Hepatocyte (in vitro differentiated cells): ENCODE measurements at regions not wholly inside any gene's neighbourhood (a gene's known extent, or its start where the extent isn't known, plus 50 kb on each side); places are given as distances from the start of the nearest gene placed in this dataset.

Source experiments
- DNase-seq: peaks from one replicate; pipeline ENCODE4 v3.0.0-alpha.2; 2016; ENCODE audit warnings: low spot score
- H2AFZ ChIP-seq: fragments of 200-600 bp; sonication (generic); 2 replicates; pipeline ENCODE4 v1.6.0; 2016; ENCODE audit warnings: antibody characterized with exemption, mild to moderate bottlenecking
- H3K27ac ChIP-seq: fragments of 200-600 bp; sonication (generic); 2 replicates; pipeline ENCODE4 v1.5.1; 2016; ENCODE audit warnings: mild to moderate bottlenecking
- H3K27me3 ChIP-seq: fragments of 200-600 bp; sonication (generic); 2 replicates; pipeline ENCODE4 v1.6.1; 2016
- H3K36me3 ChIP-seq: fragments of 200-600 bp; sonication (generic); replicated peaks from 2 replicates; pipeline ENCODE4 v1.5.1; 2016; ENCODE audit warnings: low read depth; ENCODE audit not compliant: insufficient read depth
- H3K4me1 ChIP-seq: fragments of 200-600 bp; sonication (generic); 2 replicates; pipeline ENCODE4 v1.5.1; 2016; ENCODE audit warnings: mild to moderate bottlenecking, moderate library complexity; ENCODE audit not compliant: insufficient read depth
- H3K4me2 ChIP-seq: fragments of 200-600 bp; sonication (generic); 2 replicates; pipeline ENCODE4 v1.6.0; 2016
- H3K4me3 ChIP-seq: fragments of 200-600 bp; sonication (generic); 2 replicates; pipeline ENCODE4 v1.5.1; 2016; ENCODE audit warnings: mild to moderate bottlenecking
- H3K79me2 ChIP-seq: fragments of 200-600 bp; sonication (generic); 2 replicates; pipeline ENCODE4 v1.6.0; 2017; ENCODE audit warnings: mild to moderate bottlenecking
- H3K9me2 ChIP-seq: fragments of 200-600 bp; sonication (generic); replicated peaks from 2 replicates; pipeline ENCODE4 v1.6.0; 2017; ENCODE audit warnings: mild to moderate bottlenecking; ENCODE audit not compliant: insufficient read depth
- H3K9me3 ChIP-seq: fragments of 200-600 bp; sonication (generic); 2 replicates; pipeline ENCODE4 v1.5.1; 2016; ENCODE audit warnings: low read depth, mild to moderate bottlenecking
- H4K20me1 ChIP-seq: fragments of 200-600 bp; sonication (generic); 2 replicates; pipeline ENCODE4 v1.6.0; 2016; ENCODE audit warnings: mild to moderate bottlenecking; ENCODE audit not compliant: insufficient read depth, poor library complexity, severe bottlenecking
- EZH2 ChIP-seq: fragments of 200-600 bp; sonication (generic); IDR thresholded peaks from 2 replicates; pipeline ENCODE4 v1.6.1; 2016; ENCODE audit warnings: antibody characterized with exemption, mild to moderate bottlenecking, borderline replicate concordance
- EZH2phosphoT487 ChIP-seq: fragments of 200-600 bp; sonication (generic); IDR thresholded peaks from one replicate; pipeline ENCODE4 v1.6.1; 2018; ENCODE audit warnings: antibody characterized with exemption, mild to moderate bottlenecking, low read depth, moderate library complexity; ENCODE audit not compliant: unreplicated experiment, severe bottlenecking
- WGBS: methylation state at CpG from one replicate; pipeline ENCODE4 v1.1.6; 2016; ENCODE audit warnings: low lambda C conversion rate; ENCODE audit errors: missing lambda C conversion rate; 5-methylcytosine and 5-hydroxymethylcytosine counted together
- TF ChIP-seq, protein P1 (sequence below): fragments of 200-600 bp; sonication (generic); IDR thresholded peaks from 2 replicates; pipeline ENCODE4 v1.5.1; 2016; ENCODE audit warnings: antibody characterized with exemption, mild to moderate bottlenecking; ENCODE audit not compliant: poor library complexity

DNA sequence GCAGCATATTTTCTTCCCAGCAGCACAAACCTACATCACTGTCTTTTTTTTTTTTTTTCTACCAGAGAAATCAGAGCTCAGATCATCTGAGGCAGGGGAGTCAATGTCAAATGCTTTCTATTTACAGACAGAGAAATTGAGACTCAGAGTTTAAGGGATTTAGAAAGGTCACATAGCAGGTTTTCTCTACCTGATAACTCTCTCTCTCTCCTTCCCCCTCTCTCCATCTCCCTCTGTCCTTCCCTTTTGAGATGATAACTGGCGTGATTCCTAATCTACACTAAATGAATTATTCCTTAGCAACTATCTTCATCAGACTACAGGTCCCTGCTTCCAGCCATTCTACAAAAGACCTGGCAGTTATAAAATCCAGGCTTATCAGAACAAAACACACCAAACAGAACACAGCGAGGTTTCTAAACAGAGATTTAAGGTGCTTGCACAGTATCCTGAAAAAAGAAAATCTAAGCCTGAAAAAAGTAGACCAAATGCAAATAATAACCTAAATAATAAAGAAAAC, 161.6 kb upstream of the PKDCC start:
- no peak for DNase-seq
- WGBS, result 46% methylated on average over 2 of the region's 2 CpGs
- no peaks in the 10 kb centered on the region for H3K27me3 ChIP-seq
- no peak overlapping the region for H2AFZ ChIP-seq
- peaks cover 12% of the 10 kb centered on the region for H3K4me1 ChIP-seq
- H3K27ac ChIP-seq, result peak overlapping the region; percentile 53
- H3K9me2 ChIP-seq, result no peaks in the 10 kb centered on the region
- no peak overlapping the region for H3K4me3 ChIP-seq
- no peaks in the 10 kb centered on the region for H4K20me1 ChIP-seq
- no peaks in the 10 kb centered on the region for H3K36me3 ChIP-seq
- H3K9me3 ChIP-seq, result no peaks in the 10 kb centered on the region
- H3K4me2 ChIP-seq, result peak overlapping the region; percentile 34
- H3K79me2 ChIP-seq, result no peaks in the 10 kb centered on the region
- TF ChIP-seq EZH2phosphoT487 (no peak), EZH2 (no peak)
- TF ChIP-seq, protein P1, sequence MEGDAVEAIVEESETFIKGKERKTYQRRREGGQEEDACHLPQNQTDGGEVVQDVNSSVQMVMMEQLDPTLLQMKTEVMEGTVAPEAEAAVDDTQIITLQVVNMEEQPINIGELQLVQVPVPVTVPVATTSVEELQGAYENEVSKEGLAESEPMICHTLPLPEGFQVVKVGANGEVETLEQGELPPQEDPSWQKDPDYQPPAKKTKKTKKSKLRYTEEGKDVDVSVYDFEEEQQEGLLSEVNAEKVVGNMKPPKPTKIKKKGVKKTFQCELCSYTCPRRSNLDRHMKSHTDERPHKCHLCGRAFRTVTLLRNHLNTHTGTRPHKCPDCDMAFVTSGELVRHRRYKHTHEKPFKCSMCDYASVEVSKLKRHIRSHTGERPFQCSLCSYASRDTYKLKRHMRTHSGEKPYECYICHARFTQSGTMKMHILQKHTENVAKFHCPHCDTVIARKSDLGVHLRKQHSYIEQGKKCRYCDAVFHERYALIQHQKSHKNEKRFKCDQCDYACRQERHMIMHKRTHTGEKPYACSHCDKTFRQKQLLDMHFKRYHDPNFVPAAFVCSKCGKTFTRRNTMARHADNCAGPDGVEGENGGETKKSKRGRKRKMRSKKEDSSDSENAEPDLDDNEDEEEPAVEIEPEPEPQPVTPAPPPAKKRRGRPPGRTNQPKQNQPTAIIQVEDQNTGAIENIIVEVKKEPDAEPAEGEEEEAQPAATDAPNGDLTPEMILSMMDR, result no peak

DNA sequence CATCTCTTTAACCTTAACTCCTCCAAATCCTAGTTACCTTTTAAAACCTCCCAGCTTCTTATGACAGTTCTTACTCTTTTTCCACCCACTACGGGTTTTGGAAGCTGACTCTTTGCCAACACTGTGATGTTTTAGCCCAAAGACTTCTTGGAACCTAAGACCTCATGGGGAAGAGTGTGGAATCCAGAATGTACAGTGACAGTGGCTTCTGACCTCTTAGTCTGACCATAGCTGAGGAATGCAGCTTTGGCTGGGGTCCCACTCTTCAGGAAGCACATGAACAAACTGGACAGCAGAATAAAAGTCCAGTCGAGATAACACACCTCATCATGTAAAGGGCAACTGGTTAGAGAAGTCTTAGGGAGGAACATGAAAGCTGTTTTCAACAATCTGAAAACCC, 161.1 kb upstream of the PKDCC start:
- Histone ChIP-seq H3K27me3 (no peaks in the 10 kb centered on the region), H3K9me2 (no peaks in the 10 kb centered on the region), H3K4me3 (no peak overlapping the region), H4K20me1 (no peaks in the 10 kb centered on the region), H3K27ac (peak overlapping the region; percentile 53), H3K4me2 (peak overlapping the region; percentile 34), H3K79me2 (no peaks in the 10 kb centered on the region), H3K36me3 (no peaks in the 10 kb centered on the region), H3K9me3 (no peaks in the 10 kb centered on the region), H2AFZ (no peak overlapping the region), H3K4me1 (peaks cover 9% of the 10 kb centered on the region)
- WGBS, result 35% methylated on average over 2 of the region's 2 CpGs
- TF ChIP-seq, protein P1, result no peak
- TF ChIP-seq EZH2, result no peak
- TF ChIP-seq EZH2phosphoT487, result no peak
- no peak for DNase-seq

DNA sequence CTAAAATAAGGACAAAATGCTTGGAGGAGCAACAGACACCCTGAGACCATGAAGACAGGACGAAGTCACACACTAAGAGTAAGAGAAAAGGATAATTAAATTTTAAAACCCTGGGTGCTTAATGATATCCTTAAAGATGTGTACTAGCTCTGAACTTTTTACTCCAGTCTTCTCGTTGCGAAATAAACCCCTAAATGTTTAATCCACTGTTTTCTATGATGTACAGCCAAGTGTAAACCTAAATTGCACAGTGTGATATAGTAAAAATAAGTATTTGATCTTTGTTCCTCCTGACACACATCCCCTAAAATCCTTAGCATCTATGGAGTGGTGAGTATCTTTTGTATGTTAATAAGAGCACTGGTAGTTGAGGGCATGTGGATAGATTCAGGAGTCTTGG, 157.5 kb upstream of the PKDCC start:
- no peak overlapping the region for H3K27ac ChIP-seq
- no peaks in the 10 kb centered on the region for H3K9me3 ChIP-seq
- TF ChIP-seq, protein P1, result no peak
- TF ChIP-seq EZH2phosphoT487, result no peak
- TF ChIP-seq EZH2, result no peak
- WGBS, result 93% methylated on average over 3 of the region's 3 CpGs
- H3K4me2 ChIP-seq, result no peak overlapping the region
- no peaks in the 10 kb centered on the region for H3K79me2 ChIP-seq
- no peaks in the 10 kb centered on the region for H3K9me2 ChIP-seq
- H3K27me3 ChIP-seq, result no peaks in the 10 kb centered on the region
- no peak for DNase-seq
- no peaks in the 10 kb centered on the region for H3K36me3 ChIP-seq
- H3K4me3 ChIP-seq, result no peak overlapping the region
- no peaks in the 10 kb centered on the region for H4K20me1 ChIP-seq
- H2AFZ ChIP-seq, result no peak overlapping the region
- peaks cover 16% of the 10 kb centered on the region for H3K4me1 ChIP-seq

DNA sequence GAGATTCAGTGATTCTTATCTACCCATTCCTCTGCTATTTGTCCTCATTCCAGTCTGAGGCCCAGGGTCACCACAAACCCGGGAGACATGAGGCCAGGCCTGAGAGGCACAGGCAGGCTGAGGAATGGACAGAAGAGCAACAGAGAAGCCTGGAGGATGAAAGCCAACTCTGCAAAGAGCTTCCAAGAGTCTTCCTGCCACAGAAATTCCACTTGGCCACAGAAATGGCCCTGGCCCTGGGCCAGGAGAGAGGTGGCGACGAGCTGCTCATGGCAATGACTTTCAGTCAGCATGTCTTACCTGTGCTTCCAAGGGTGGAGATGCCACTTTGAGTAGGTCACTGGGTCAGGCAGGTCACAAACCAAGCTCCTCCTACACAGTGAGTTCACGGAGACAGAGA, 155.3 kb upstream of the PKDCC start:
- Histone ChIP-seq H3K4me2 (no peak overlapping the region), H4K20me1 (no peaks in the 10 kb centered on the region), H3K27me3 (no peaks in the 10 kb centered on the region), H3K4me1 (peaks cover 17% of the 10 kb centered on the region), H3K9me2 (no peaks in the 10 kb centered on the region), H3K27ac (no peak overlapping the region), H3K79me2 (no peaks in the 10 kb centered on the region), H3K4me3 (no peak overlapping the region), H3K9me3 (no peaks in the 10 kb centered on the region), H3K36me3 (no peaks in the 10 kb centered on the region), H2AFZ (no peak overlapping the region)
- WGBS, result 80% methylated on average over 4 of the region's 4 CpGs
- TF ChIP-seq, protein P1, result no peak
- TF ChIP-seq EZH2 (no peak), EZH2phosphoT487 (no peak)
- DNase-seq, result no peak
